H1 (cell line): ENCODE measurements at regions not wholly inside any gene's neighbourhood (a gene's known extent, or its start where the extent isn't known, plus 50 kb on each side); places are given as distances from the start of the nearest gene placed in this dataset.

Experiments used
- CTCF ChIA-PET: fragments of 300-600 bp; sonication (Branson Sonifier 250); formaldehyde crosslinking; loops from one replicate; lab custom pipeline; 2021; ENCODE audit not compliant: partially characterized antibody; lab: Charles Lee
- POLR2A ChIA-PET: fragments of 300-600 bp; sonication (Branson Sonifier 250); formaldehyde crosslinking; loops from one replicate; lab custom pipeline; 2021; ENCODE audit warnings: inconsistent platforms; ENCODE audit not compliant: partially characterized antibody; lab: Charles Lee
- DNase-seq, 2 experiments: peaks; one replicate each; pipeline versions ENCODE4 v3.0.0 to v3.0.0-alpha.2; 2010 to 2022; ENCODE audit warnings: low spot score in 2 of 2, low read depth in 1 of 2, mixed read lengths in 1 of 2
- FAIRE-seq: peaks from 2 replicates; lab custom pipeline; 2011; peaks lifted over from hg19 to GRCh38; lab: Jason Lieb, UNC
- H2AFZ ChIP-seq: 2 replicates; pipeline ENCODE4 v1.8.1; 2012; ENCODE audit warnings: low read length, inconsistent platforms
- H2AK5ac ChIP-seq: 2 replicates; pipeline ENCODE4 v1.6.1; 2013; ENCODE audit warnings: low read depth, low read length
- H2BK120ac ChIP-seq: replicated peaks from 2 replicates; pipeline ENCODE3; 2013; ENCODE audit warnings: low read depth, low read length, inconsistent platforms
- H2BK12ac ChIP-seq: 2 replicates; pipeline ENCODE4 v1.6.1; 2013; ENCODE audit warnings: low read depth, low read length
- H2BK15ac ChIP-seq: 2 replicates; pipeline ENCODE4 v1.6.1; 2013; ENCODE audit warnings: low read length
- H2BK20ac ChIP-seq: 2 replicates; pipeline ENCODE4 v1.6.1; 2013; ENCODE audit warnings: low read length
- H2BK5ac ChIP-seq: 2 replicates; pipeline ENCODE4 v1.6.1; 2013; ENCODE audit warnings: low read depth, low read length
- H3K14ac ChIP-seq: 2 replicates; pipeline ENCODE4 v1.6.1; 2013; ENCODE audit warnings: inconsistent platforms; ENCODE audit not compliant: insufficient read length
- H3K18ac ChIP-seq: 2 replicates; pipeline ENCODE4 v1.6.1; 2013; ENCODE audit warnings: low read length; ENCODE audit errors: extremely low read depth
- H3K23ac ChIP-seq: 2 replicates; pipeline ENCODE4 v1.6.1; 2013; ENCODE audit warnings: inconsistent platforms; ENCODE audit not compliant: insufficient read length
- H3K23me2 ChIP-seq: 2 replicates; pipeline ENCODE4 v1.6.1; 2013; ENCODE audit warnings: low read depth, low read length
- H3K27ac ChIP-seq: 2 replicates; pipeline ENCODE4 v1.6.1; 2011; ENCODE audit warnings: low read depth, low read length, inconsistent platforms
- H3K27me3 ChIP-seq, 4 experiments: replicated peaks in 1 of 4; 1 replicate in 1 of 4; 2 replicates in 3 of 4; pipeline versions ENCODE4 v1.6.1 to v1.8.1; 2011 to 2013; ENCODE audit warnings: low read length in 3 of 4, mild to moderate bottlenecking in 3 of 4, inconsistent platforms in 2 of 4, mixed read lengths in 2 of 4, moderate library complexity in 1 of 4; ENCODE audit not compliant: control insufficient read depth in 3 of 4, insufficient read depth in 3 of 4; ENCODE audit errors: extremely low read depth in 1 of 4
- H3K36me3 ChIP-seq, 4 experiments: 2 replicates each; pipeline versions ENCODE4 v1.6.1 to v1.8.1; 2011 to 2013; ENCODE audit warnings: mild to moderate bottlenecking in 4 of 4, low read length in 3 of 4, moderate library complexity in 2 of 4, control low read depth in 1 of 4, inconsistent platforms in 1 of 4; ENCODE audit not compliant: insufficient read depth in 4 of 4, control insufficient read depth in 2 of 4
- H3K4ac ChIP-seq: replicated peaks from 2 replicates; pipeline ENCODE3; 2013; ENCODE audit warnings: low read length, low read depth, mixed read lengths, inconsistent platforms; ENCODE audit not compliant: insufficient read length
- H3K4me1 ChIP-seq, 4 experiments: replicated peaks in 1 of 4; 1 replicate in 1 of 4; 2 replicates in 3 of 4; pipeline versions ENCODE4 v1.6.1 to v1.8.1; 2011 to 2013; ENCODE audit warnings: low read length in 3 of 4, inconsistent platforms in 2 of 4, mixed read lengths in 1 of 4; ENCODE audit not compliant: insufficient read depth in 4 of 4, control insufficient read depth in 3 of 4
- H3K4me2 ChIP-seq, 2 experiments: 2 replicates each; pipeline versions ENCODE4 v1.6.1 to v1.8.1; 2011 to 2013; ENCODE audit warnings: low read depth in 2 of 2, low read length in 2 of 2, control low read depth in 1 of 2, inconsistent platforms in 1 of 2, mild to moderate bottlenecking in 1 of 2; ENCODE audit not compliant: insufficient read depth in 1 of 2
- H3K4me3 ChIP-seq, 4 experiments: fragments of 200-600, 300-600 bp in 1 of 4; sonication (generic), shearing (Covaris generic), sonication (Bioruptor Twin) in 1 of 4; 2 replicates each; pipeline versions ENCODE4 v1.5.1 to v1.8.1; 2011 to 2016; ENCODE audit warnings: low read length in 4 of 4, low read depth in 3 of 4, control low read depth in 2 of 4, inconsistent platforms in 2 of 4, mild to moderate bottlenecking in 2 of 4, mixed read lengths in 1 of 4, moderate library complexity in 1 of 4; ENCODE audit not compliant: insufficient read depth in 2 of 4; ENCODE audit errors: extremely low read depth in 1 of 4
- H3K56ac ChIP-seq: replicated peaks from 2 replicates; pipeline ENCODE3; 2013; ENCODE audit warnings: low read depth, mild to moderate bottlenecking, mixed read lengths, low read length, inconsistent platforms; ENCODE audit not compliant: insufficient read length
- H3K79me1 ChIP-seq: 2 replicates; pipeline ENCODE4 v1.6.1; 2013; ENCODE audit warnings: low read depth, low read length, control low read depth
- H3K79me2 ChIP-seq, 2 experiments: 2 replicates each; pipeline versions ENCODE4 v1.6.1 to v1.8.1; 2012 to 2013; ENCODE audit warnings: low read length in 2 of 2, mild to moderate bottlenecking in 2 of 2, inconsistent platforms in 1 of 2; ENCODE audit not compliant: insufficient read depth in 2 of 2, control insufficient read depth in 1 of 2
- H3K9ac ChIP-seq, 4 experiments: replicated peaks in 1 of 4; 1 replicate in 1 of 4; 2 replicates in 3 of 4; pipeline versions ENCODE4 v1.6.1 to v1.8.1; 2011 to 2013; ENCODE audit warnings: low read depth in 3 of 4, low read length in 3 of 4, control low read depth in 2 of 4, mild to moderate bottlenecking in 2 of 4, moderate library complexity in 2 of 4, inconsistent platforms in 1 of 4; ENCODE audit errors: extremely low read depth in 1 of 4
- H3K9me3 ChIP-seq, 2 experiments: 2 replicates each; pipeline versions ENCODE4 v1.6.1 to v1.8.1; 2012 to 2013; ENCODE audit warnings: mild to moderate bottlenecking in 2 of 2, moderate library complexity in 2 of 2, control low read depth in 1 of 2, inconsistent platforms in 1 of 2, low read depth in 1 of 2, low read length in 1 of 2, mixed read lengths in 1 of 2; ENCODE audit not compliant: insufficient read depth in 2 of 2
- H4K20me1 ChIP-seq, 2 experiments: replicated peaks in 1 of 2; 2 replicates each; pipeline versions ENCODE3 to v1.8.1; 2011 to 2013; ENCODE audit warnings: inconsistent platforms in 2 of 2, low read length in 2 of 2, mild to moderate bottlenecking in 1 of 2; ENCODE audit not compliant: insufficient read depth in 2 of 2, control insufficient read depth in 1 of 2
- H4K5ac ChIP-seq: 2 replicates; pipeline ENCODE4 v1.6.1; 2013; ENCODE audit warnings: low read length, low read depth, mixed read lengths, inconsistent platforms; ENCODE audit not compliant: insufficient read length
- H4K8ac ChIP-seq: 2 replicates; pipeline ENCODE4 v1.8.0; 2013; ENCODE audit warnings: mild to moderate bottlenecking, moderate library complexity, low read length, inconsistent platforms; ENCODE audit not compliant: insufficient read depth; ENCODE audit errors: extremely low read depth
- H4K91ac ChIP-seq: replicated peaks from 2 replicates; pipeline ENCODE3; 2013; ENCODE audit warnings: low read length, mixed read lengths, inconsistent platforms; ENCODE audit not compliant: insufficient read length
- CHD1 ChIP-seq: IDR thresholded peaks from 2 replicates; pipeline ENCODE4 v1.6.1; 2012; ENCODE audit warnings: low read depth, low read length, improper control_type of control experiment
- CHD2 ChIP-seq: IDR thresholded peaks from 2 replicates; pipeline ENCODE4 v1.6.1; 2012; ENCODE audit warnings: low read length, improper control_type of control experiment
- CTBP2 ChIP-seq: IDR thresholded peaks from 2 replicates; pipeline ENCODE4 v1.7.0; 2011; ENCODE audit warnings: borderline replicate concordance, mild to moderate bottlenecking, moderate library complexity, mixed read lengths, low read length; ENCODE audit not compliant: insufficient read depth, insufficient read length
- POLR2AphosphoS5 ChIP-seq: IDR thresholded peaks from 2 replicates; pipeline ENCODE4 v1.6.1; 2011; ENCODE audit warnings: low read depth, low read length
- RFX5 ChIP-seq: IDR thresholded peaks from 2 replicates; pipeline ENCODE4 v1.6.1; 2011; ENCODE audit warnings: low read depth, low read length, improper control_type of control experiment, borderline replicate concordance
- RNF2 ChIP-seq: fragments of 200-900, 300-1000 bp; sonication (generic); IDR thresholded peaks from 2 replicates; pipeline ENCODE4 v1.7.1; 2016; ENCODE audit warnings: borderline replicate concordance, low read depth, mild to moderate bottlenecking, antibody characterized with exemption, low read length; ENCODE audit not compliant: poor library complexity, severe bottlenecking; ENCODE audit errors: missing control alignments
- SAP30 ChIP-seq: fragments of 300-600 bp; sonication (generic); IDR thresholded peaks from 2 replicates; pipeline ENCODE4 v1.7.1; 2012; ENCODE audit warnings: low read length, moderate library complexity, mild to moderate bottlenecking, inconsistent platforms; ENCODE audit not compliant: insufficient read depth, insufficient replicate concordance
- WGBS, 2 experiments: shearing (Covaris generic) in 1 of 2; methylation state at CpG; one replicate each; pipeline versions ENCODE4 v1.1.6 to v1.1.7; 2013 to 2015; ENCODE audit warnings: low lambda C conversion rate in 2 of 2, mixed read lengths in 2 of 2, inconsistent platforms in 1 of 2, low coverage in 1 of 2, missing lambda C conversion rate in 1 of 2; ENCODE audit not compliant: insufficient replicate concordance in 2 of 2, insufficient coverage in 1 of 2, insufficient read length in 1 of 2; ENCODE audit errors: extremely low coverage in 1 of 2, missing lambda C conversion rate in 1 of 2; 5-methylcytosine and 5-hydroxymethylcytosine counted together

DNA sequence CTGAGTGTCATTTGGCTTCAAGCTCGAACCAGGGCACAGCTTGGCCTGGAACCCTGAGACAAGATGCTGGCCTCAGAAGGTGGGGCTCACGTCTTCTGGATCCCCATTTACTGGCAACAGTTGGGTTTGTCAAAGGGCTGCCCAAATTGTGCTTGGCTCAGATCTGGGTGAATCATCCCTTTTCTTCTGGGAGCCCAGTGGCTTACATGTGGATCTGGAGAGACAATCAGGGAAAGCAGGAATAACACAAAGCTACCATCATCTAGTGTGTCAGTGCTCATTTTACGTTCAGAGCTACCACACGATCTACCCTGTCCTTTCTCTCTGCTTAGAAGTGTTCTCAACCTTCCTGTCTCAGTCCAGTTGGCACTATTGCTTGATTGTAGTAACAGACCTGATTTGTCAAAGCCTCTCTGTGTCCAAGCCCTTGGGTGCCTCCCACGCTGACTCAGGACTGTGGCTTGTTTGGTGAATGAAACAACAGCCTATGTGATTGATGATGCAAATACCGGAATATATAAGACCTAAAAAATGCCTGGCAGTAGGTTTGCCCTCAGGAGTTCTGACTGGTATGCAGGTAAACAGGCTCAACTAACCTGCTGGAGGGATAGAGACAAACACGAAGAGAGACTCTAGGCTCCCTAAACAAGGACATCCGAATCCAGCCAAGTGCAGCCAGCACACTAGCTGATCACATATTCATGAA, 974.3 kb downstream of the VRK1 start:
- Histone ChIP-seq H4K8ac (no peak overlapping the region), H3K4me1 (peaks cover 0 to 4% (median 0%) of the 10 kb centered on the region in 4 experiments; a peak in 1 of 7 replicates), H3K9me3 (no peaks in the 10 kb centered on the region)

More for the DNA sequence above, 974.3 kb downstream of the VRK1 start:
- Histone ChIP-seq H3K23me2 (no peaks in the 10 kb centered on the region; the same call in 1 of the 2 replicates), H3K14ac (no peak overlapping the region), H2BK5ac (no peak overlapping the region), H3K56ac (no peak overlapping the region), H3K4me3 (no peak overlapping the region), H3K9ac (no peak overlapping the region), H3K4me2 (no peak overlapping the region), H3K27ac (no peak overlapping the region), H2BK12ac (no peak overlapping the region), H2BK15ac (no peak overlapping the region), H2BK20ac (no peak overlapping the region), H4K91ac (no peak overlapping the region), H3K27me3 (no peaks in the 10 kb centered on the region), H4K5ac (no peak overlapping the region), H3K79me2 (no peaks in the 10 kb centered on the region), H2BK120ac (no peak overlapping the region), H3K18ac (no peak overlapping the region), H3K36me3 (no peaks in the 10 kb centered on the region), H4K20me1 (no peaks in the 10 kb centered on the region), H3K79me1 (no peaks in the 10 kb centered on the region), H3K4ac (no peak overlapping the region), H2AK5ac (no peak overlapping the region), H3K23ac (no peak overlapping the region), H2AFZ (no peak overlapping the region)
- WGBS, 2 experiments = 86% methylated on average over 8 of the region's 8 CpGs; no CpG with 5 or more reads in 1 of the 2 experiments
- CTCF ChIA-PET = no interaction called here
- POLR2A ChIA-PET = no interaction called here
- TF ChIP-seq RFX5 (no peak), CTBP2 (no peak), RNF2 (no peak), POLR2AphosphoS5 (no peak), CHD2 (no peak), CHD1 (no peak), SAP30 (no peak)
- no peak for FAIRE-seq
- DNase-seq = no peak
